HG03139 (cell line): ENCODE measurements at regions not wholly inside any gene's neighbourhood (a gene's known extent, or its start where the extent isn't known, plus 50 kb on each side); places are given as distances from the start of the nearest gene placed in this dataset.

Experiments
- ATAC-seq: cut with Tn5 transposase; IDR thresholded peaks from one replicate; pipeline ENCODE4 v1.9.1; 2021; ENCODE audit not compliant: unreplicated experiment

- ATAC-seq: peak; percentile 53
Measured at GRCh38 chrX:45758738-45759397, 558.2 kb upstream of the DIPK2B start.

GRCh38 chrX:45758319-45758718 is 557.6 kb upstream of the DIPK2B start:
- ATAC-seq: peak; percentile 34

- no peak for ATAC-seq
Measured at GRCh38 chrX:45757272-45757671, 556.6 kb upstream of the DIPK2B start.

GRCh38 chrX:45756557-45756956 is 555.9 kb upstream of the DIPK2B start:
- no peak for ATAC-seq

- ATAC-seq: no peak
Measured at GRCh38 chrX:45755703-45756102, 555.0 kb upstream of the DIPK2B start.

- ATAC-seq: no peak
Measured at GRCh38 chrX:45751156-45751555, 550.5 kb upstream of the DIPK2B start.

- ATAC-seq: no peak
Measured at GRCh38 chrX:45750639-45751038, 550.0 kb upstream of the DIPK2B start.

- ATAC-seq: no peak
Measured at GRCh38 chrX:45749375-45749774, 548.7 kb upstream of the DIPK2B start.

- no peak for ATAC-seq
Measured at GRCh38 chrX:45748369-45748774, 547.7 kb upstream of the DIPK2B start.

- no peak for ATAC-seq
Measured at GRCh38 chrX:45747905-45748304, 547.2 kb upstream of the DIPK2B start.

GRCh38 chrX:45745479-45745878 is 544.8 kb upstream of the DIPK2B start:
- ATAC-seq: no peak

GRCh38 chrX:45743906-45744625 is 543.4 kb upstream of the DIPK2B start:
- no peak for ATAC-seq

- no peak for ATAC-seq
Measured at GRCh38 chrX:45743081-45743533, 542.4 kb upstream of the DIPK2B start.

- no peak for ATAC-seq
Measured at GRCh38 chrX:45740291-45740690, 539.6 kb upstream of the DIPK2B start.

- no peak for ATAC-seq
Measured at GRCh38 chrX:45735571-45735970, 534.9 kb upstream of the DIPK2B start.

GRCh38 chrX:45731448-45731847 is 530.8 kb upstream of the DIPK2B start:
- no peak for ATAC-seq

GRCh38 chrX:45727761-45728160 is 527.1 kb upstream of the DIPK2B start:
- no peak for ATAC-seq

- ATAC-seq: no peak
Measured at GRCh38 chrX:45722471-45722870, 521.8 kb upstream of the DIPK2B start.

- ATAC-seq: no peak
Measured at GRCh38 chrX:45719751-45720501, 519.2 kb upstream of the DIPK2B start.

GRCh38 chrX:45718676-45719075 is 518.0 kb upstream of the DIPK2B start:
- ATAC-seq: no peak

GRCh38 chrX:45716750-45717149 is 516.1 kb upstream of the DIPK2B start:
- ATAC-seq: no peak

- no peak for ATAC-seq
Measured at GRCh38 chrX:45715748-45716147, 515.1 kb upstream of the DIPK2B start.
